ENCODE measurements at regions not wholly inside any gene's neighbourhood (a gene's known extent, or its start where the extent isn't known, plus 50 kb on each side); places are given as distances from the start of the nearest gene placed in this dataset.

DNA sequence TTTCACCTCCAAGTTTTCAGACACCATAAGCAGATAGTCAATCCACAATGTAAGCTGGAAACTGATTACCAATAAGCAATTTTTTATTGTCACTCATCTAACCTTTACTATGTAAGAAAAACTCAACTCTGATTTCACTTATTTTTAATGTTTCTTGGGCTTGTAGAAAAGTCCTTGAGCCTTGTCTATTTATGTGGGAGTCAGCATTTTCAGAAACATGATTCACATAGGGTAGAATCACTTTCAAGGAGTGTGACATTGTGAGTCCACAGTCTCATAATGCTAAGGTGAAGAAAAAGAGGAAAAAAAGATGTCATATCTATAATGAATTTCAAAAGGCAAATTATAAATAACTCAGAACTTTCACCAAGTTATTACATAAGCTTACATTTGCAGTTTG is 2167.9 kb upstream of the C9orf72 start:
- TF ChIP-seq CTCF (IDR thresholded peaks at IDR 0.05; ENCODE audit: control extremely low read depth, extremely low read depth, low read depth, missing control alignments) = no peak
- ChIA-PET CTCF (interaction anchor here (0.9 to 2.3 kb wide), 2 partner anchors 11 kb away, joined by 3 to 9 read pairs; no protein-coding TSS in a partner anchor), POLR2A (no interaction called here)
- no peak for DNase-seq (ENCODE audit: extremely low spot score)

DNA sequence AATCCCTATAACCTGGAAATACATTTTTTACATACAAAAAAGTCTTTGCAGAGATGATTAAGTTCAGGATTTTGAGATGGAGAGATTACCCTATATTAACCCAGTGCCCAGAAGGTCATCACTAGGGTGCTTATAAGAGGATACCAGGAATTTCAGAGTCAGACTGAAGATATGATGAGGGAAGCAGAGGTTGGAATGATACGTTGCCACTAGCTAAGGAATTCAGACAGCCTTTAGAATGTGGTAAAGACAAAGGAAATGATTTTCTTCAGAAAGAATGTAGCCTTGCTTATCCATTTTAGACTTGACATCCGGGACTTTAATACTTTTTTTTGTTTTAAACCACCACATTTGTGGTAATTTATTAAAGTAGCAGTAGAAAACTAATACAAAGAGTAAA is 2176.8 kb upstream of the C9orf72 start:
- ChIA-PET CTCF (no interaction called here), POLR2A (no interaction called here)
- no peak for TF ChIP-seq CTCF (IDR thresholded peaks at IDR 0.05; ENCODE audit: control extremely low read depth, extremely low read depth, low read depth, missing control alignments)
- DNase-seq (ENCODE audit: extremely low spot score) = no peak

DNA sequence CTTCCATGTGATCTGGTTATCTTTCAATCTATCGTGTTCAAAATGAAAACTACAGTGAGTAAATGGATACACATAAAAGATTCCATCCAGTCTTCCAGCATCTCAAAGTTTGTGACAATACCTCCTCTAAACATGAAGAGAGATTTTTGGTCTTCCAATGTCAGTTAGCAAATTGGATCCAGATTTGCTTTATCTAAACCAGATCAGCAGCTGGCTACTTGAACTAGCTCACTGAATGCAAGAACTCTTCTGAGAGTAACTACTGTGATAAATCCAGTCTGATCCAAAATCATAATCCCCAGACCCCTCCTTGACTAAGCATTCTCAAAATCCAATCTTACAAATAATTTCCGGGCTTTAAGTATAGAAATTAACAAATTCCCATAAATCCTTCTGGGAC is 2177.9 kb upstream of the C9orf72 start:
- DNase-seq (ENCODE audit: extremely low spot score) = no peak
- POLR2A ChIA-PET = no interaction called here
- CTCF ChIA-PET = interaction anchor here (1.3 to 1.9 kb wide), 2 partner anchors 9 to 22 kb away, joined by 3 to 9 read pairs; no protein-coding TSS in a partner anchor
- TF ChIP-seq CTCF (IDR thresholded peaks at IDR 0.05; ENCODE audit: control extremely low read depth, extremely low read depth, low read depth, missing control alignments) = no peak

DNA sequence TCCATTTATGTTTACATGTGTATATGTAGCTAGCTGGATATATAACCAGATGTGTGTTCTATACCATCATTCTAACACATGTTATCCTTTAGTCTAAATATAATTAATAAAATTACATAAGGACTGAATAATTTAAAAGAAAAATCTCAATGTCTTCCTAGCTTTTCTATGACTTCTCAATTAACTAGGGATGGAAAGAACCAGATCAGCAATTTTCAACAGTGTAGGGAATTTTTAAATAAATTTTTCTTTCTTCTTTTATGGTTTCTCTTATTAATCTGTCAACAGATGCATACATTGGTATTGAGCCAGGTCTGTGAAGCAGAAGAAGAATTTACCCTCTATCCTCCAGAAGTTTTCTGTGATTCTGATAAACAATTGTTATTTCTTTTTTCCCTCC is 2180.4 kb upstream of the C9orf72 start:
- POLR2A ChIA-PET = no interaction called here
- TF ChIP-seq CTCF (IDR thresholded peaks at IDR 0.05; ENCODE audit: control extremely low read depth, extremely low read depth, low read depth, missing control alignments) = no peak
- DNase-seq (ENCODE audit: extremely low spot score) = no peak
- CTCF ChIA-PET = interaction anchor here (1.7 kb wide), 1 partner anchor 22 kb away, joined by 3 read pairs; no protein-coding TSS in a partner anchor

GRCh38 chr9:29769019-29769418 is 2195.7 kb upstream of the C9orf72 start:
- ChIA-PET POLR2A (no interaction called here), CTCF (interaction anchor here (1.1 kb wide), 1 partner anchor 9 kb away, joined by 3 read pairs; no protein-coding TSS in a partner anchor)
- no peak for DNase-seq (ENCODE audit: extremely low spot score)

GRCh38 chr9:29773676-29774075 is 2200.4 kb upstream of the C9orf72 start:
- CTCF ChIA-PET = interaction anchor here (0.8 to 1.9 kb wide), 5 partner anchors 8 to 125 kb away, joined by 3 to 5 read pairs (median 3); no protein-coding TSS in a partner anchor
- POLR2A ChIA-PET = no interaction called here
- DNase-seq (ENCODE audit: extremely low spot score) = no peak
- no peak for TF ChIP-seq CTCF (IDR thresholded peaks at IDR 0.05; ENCODE audit: control extremely low read depth, extremely low read depth, low read depth, missing control alignments)

More at GRCh38 chr9:29769019-29769418, 2195.7 kb upstream of the C9orf72 start:
- no peak for TF ChIP-seq CTCF (IDR thresholded peaks at IDR 0.05; ENCODE audit: control extremely low read depth, extremely low read depth, low read depth, missing control alignments)

Measured in GM10248 (cell line).